BLaER1 treated with 17β-estradiol and CSF1 and Interleukin-3, amounts not matched to agents 10 nM and 100 nM (cell line): ENCODE measurements at regions not wholly inside any gene's neighbourhood (a gene's known extent, or its start where the extent isn't known, plus 50 kb on each side); places are given as distances from the start of the nearest gene placed in this dataset.
A peak's percentile ranks its signal among the peaks of the same experiment; 100 is the strongest.

Source experiments
- H3K27ac ChIP-seq, 11 experiments: shearing (Covaris generic); formaldehyde crosslinking; 2 replicates each; pipeline ENCODE4 v1.8.1; 2022
- H3K27me3 ChIP-seq, 11 experiments: shearing (Covaris generic); formaldehyde crosslinking; 2 replicates each; pipeline ENCODE4 v1.8.1; 2022
- H3K36me3 ChIP-seq, 11 experiments: shearing (Covaris generic); formaldehyde crosslinking; 2 replicates each; pipeline ENCODE4 v1.8.1; 2022
- H3K4me1 ChIP-seq, 10 experiments: shearing (Covaris generic); formaldehyde crosslinking; 2 replicates each; pipeline ENCODE4 v1.8.1; 2022
- H3K4me2 ChIP-seq, 11 experiments: shearing (Covaris generic); formaldehyde crosslinking; 2 replicates each; pipeline ENCODE4 v1.8.1; 2022
- H3K4me3 ChIP-seq, 10 experiments: shearing (Covaris generic); formaldehyde crosslinking; 2 replicates each; pipeline ENCODE4 v1.8.1; 2022
- H3K9ac ChIP-seq, 11 experiments: shearing (Covaris generic); formaldehyde crosslinking; 2 replicates each; pipeline ENCODE4 v1.8.1; 2022
- H3K9me3 ChIP-seq, 11 experiments: shearing (Covaris generic); formaldehyde crosslinking; replicated peaks in 1 of 11; 2 replicates each; pipeline ENCODE4 v1.8.1; 2022
- H4K20me1 ChIP-seq, 11 experiments: shearing (Covaris generic); formaldehyde crosslinking; 2 replicates each; pipeline ENCODE4 v1.8.1; 2022
- Cebpa-rat ChIP-seq, 11 experiments: shearing (Covaris generic); IDR thresholded peaks; 2 replicates each; pipeline ENCODE4 v1.8.1; 2022

GRCh38 chr11:70692131-70692530 is 293.8 kb downstream of the CTTN start:
- peaks cover 0 to 10% (median 3%) of the 10 kb centered on the region in 11 experiments; a peak in 3 of 22 replicates for H3K9me3 ChIP-seq
- no peaks in the 10 kb centered on the region for H4K20me1 ChIP-seq
- no peak overlapping the region for H3K27ac ChIP-seq
- H3K4me3 ChIP-seq = no peak overlapping the region
- H3K4me1 ChIP-seq = no peaks in the 10 kb centered on the region
- no peak overlapping the region for H3K4me2 ChIP-seq
- no peak for TF ChIP-seq Cebpa-rat (IDR thresholded peaks at IDR 0.05)
- no peaks in the 10 kb centered on the region for H3K36me3 ChIP-seq
- no peaks in the 10 kb centered on the region for H3K27me3 ChIP-seq
- H3K9ac ChIP-seq = no peak overlapping the region

- H4K20me1 ChIP-seq = no peaks in the 10 kb centered on the region
- peaks cover 0 to 10% (median 3%) of the 10 kb centered on the region in 11 experiments; a peak in 3 of 22 replicates for H3K9me3 ChIP-seq
- no peak overlapping the region for H3K4me3 ChIP-seq
- no peak overlapping the region for H3K9ac ChIP-seq
- H3K27ac ChIP-seq = no peak overlapping the region
- no peak for TF ChIP-seq Cebpa-rat (IDR thresholded peaks at IDR 0.05)
- H3K27me3 ChIP-seq = no peaks in the 10 kb centered on the region
- no peaks in the 10 kb centered on the region for H3K36me3 ChIP-seq
- H3K4me2 ChIP-seq = no peak overlapping the region
- H3K4me1 ChIP-seq = peaks cover 8 to 14% (median 10%) of the 10 kb centered on the region in 10 experiments; a peak in 19 of 20 replicates
Measured at GRCh38 chr11:70694371-70694770, 296.0 kb downstream of the CTTN start.

GRCh38 chr11:70695086-70695960 is 297.0 kb downstream of the CTTN start:
- Histone ChIP-seq H3K4me1 (peaks cover 14 to 22% (median 17%) of the 10 kb centered on the region in 10 experiments; a peak in 19 of 20 replicates), H4K20me1 (no peaks in the 10 kb centered on the region), H3K9me3 (peaks cover 0 to 10% (median 0%) of the 10 kb centered on the region in 11 experiments; a peak in 2 of 22 replicates), H3K4me3 (no peak overlapping the region), H3K36me3 (no peaks in the 10 kb centered on the region), H3K9ac (no peak overlapping the region), H3K27me3 (no peaks in the 10 kb centered on the region), H3K27ac (no peak overlapping the region), H3K4me2 (no peak overlapping the region)
- TF ChIP-seq Cebpa-rat (IDR thresholded peaks at IDR 0.05) = no peak

GRCh38 chr11:70696076-70696475 is 297.7 kb downstream of the CTTN start:
- Histone ChIP-seq H3K4me3 (no peak overlapping the region), H3K27me3 (no peaks in the 10 kb centered on the region), H3K4me2 (no peak overlapping the region), H3K9me3 (peaks cover 0 to 10% (median 0%) of the 10 kb centered on the region in 11 experiments; a peak in 2 of 22 replicates), H4K20me1 (no peaks in the 10 kb centered on the region), H3K9ac (no peak overlapping the region), H3K4me1 (peaks cover 14 to 22% (median 17%) of the 10 kb centered on the region in 10 experiments; a peak in 19 of 20 replicates), H3K36me3 (no peaks in the 10 kb centered on the region), H3K27ac (no peak overlapping the region)
- TF ChIP-seq Cebpa-rat (IDR thresholded peaks at IDR 0.05) = no peak

DNA sequence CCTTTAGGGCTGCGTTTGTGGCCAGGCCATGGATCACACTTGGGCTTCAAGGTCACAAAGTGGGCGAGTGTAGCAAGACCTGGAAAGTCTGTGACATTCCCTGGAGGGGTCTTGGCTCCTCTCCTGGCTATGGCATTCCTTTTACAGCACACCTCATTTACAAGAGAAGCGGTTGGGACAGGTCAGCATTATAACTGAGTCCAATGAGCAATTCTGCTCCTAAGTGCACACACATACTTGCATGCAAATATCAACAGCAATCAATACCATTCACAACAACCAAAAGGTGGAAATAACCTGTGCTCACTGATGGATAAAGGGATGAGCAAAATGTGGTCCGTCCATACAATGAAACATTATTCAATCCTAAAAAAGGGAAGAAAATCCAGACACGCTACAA is 298.2 kb downstream of the CTTN start:
- peaks cover 0 to 10% (median 0%) of the 10 kb centered on the region in 11 experiments; a peak in 2 of 22 replicates for H3K9me3 ChIP-seq
- TF ChIP-seq Cebpa-rat (IDR thresholded peaks at IDR 0.05) = no peak
- H3K4me3 ChIP-seq = no peak overlapping the region
- no peak overlapping the region for H3K9ac ChIP-seq
- H3K27me3 ChIP-seq = no peaks in the 10 kb centered on the region
- H3K4me1 ChIP-seq = peaks cover 14 to 22% (median 17%) of the 10 kb centered on the region in 10 experiments; a peak in 19 of 20 replicates
- no peaks in the 10 kb centered on the region for H3K36me3 ChIP-seq
- H3K27ac ChIP-seq = no peak overlapping the region
- no peak overlapping the region for H3K4me2 ChIP-seq
- no peaks in the 10 kb centered on the region for H4K20me1 ChIP-seq

DNA sequence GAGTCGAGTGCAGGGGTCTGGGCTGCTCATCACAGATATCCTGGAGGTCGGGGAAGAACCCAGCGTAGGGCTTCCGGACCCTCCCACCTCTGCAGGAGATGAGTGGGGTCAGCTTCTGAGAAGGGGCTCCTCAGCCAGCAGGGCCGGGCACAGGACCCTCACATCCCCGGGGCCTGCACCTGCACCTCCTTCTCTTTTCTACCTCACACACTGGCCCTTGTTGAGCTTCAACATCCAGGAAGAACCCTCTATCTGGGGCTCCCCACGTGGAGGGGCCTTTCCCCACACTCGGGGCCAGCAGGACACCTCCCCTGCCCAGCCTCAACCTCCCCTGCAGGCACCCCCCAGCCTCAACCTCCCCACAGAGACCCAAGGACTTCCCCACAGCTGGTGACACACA is 299.4 kb downstream of the CTTN start:
- Histone ChIP-seq H3K27ac (no peak overlapping the region), H4K20me1 (no peaks in the 10 kb centered on the region), H3K9me3 (peaks cover 0 to 10% (median 0%) of the 10 kb centered on the region in 11 experiments; a peak in 2 of 22 replicates), H3K36me3 (no peaks in the 10 kb centered on the region), H3K4me2 (no peak overlapping the region), H3K4me1 (peaks cover 14 to 22% (median 17%) of the 10 kb centered on the region in 10 experiments; a peak in 19 of 20 replicates), H3K27me3 (no peaks in the 10 kb centered on the region), H3K4me3 (no peak overlapping the region), H3K9ac (no peak overlapping the region)
- no peak for TF ChIP-seq Cebpa-rat (IDR thresholded peaks at IDR 0.05)

DNA sequence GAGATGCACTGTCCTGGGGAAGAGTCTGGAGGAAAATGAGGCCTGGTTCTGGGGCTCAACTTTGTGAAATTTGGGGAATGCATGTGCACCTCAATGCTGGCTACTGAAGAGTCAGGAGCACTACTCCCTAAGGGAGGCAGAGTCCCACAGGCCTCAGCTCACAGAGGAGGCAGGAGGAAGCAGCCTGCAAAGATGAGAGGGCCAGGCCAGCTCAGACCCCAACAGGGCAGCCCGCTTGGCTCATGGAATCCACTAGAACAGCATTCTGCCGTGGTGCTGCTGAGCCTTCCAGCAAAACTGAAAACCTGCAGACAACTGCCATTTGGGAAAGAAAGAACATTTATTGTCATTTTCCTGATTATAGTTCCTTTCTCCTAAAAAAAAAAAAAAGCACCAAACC is 300.5 kb downstream of the CTTN start:
- no peaks in the 10 kb centered on the region for H3K27me3 ChIP-seq
- peak overlapping the region; percentile 36 to 62 (median 48); a peak in 21 of 22 replicates for H3K4me2 ChIP-seq
- peaks cover 0 to 10% (median 0%) of the 10 kb centered on the region in 11 experiments; a peak in 2 of 22 replicates for H3K9me3 ChIP-seq
- no peak overlapping the region for H3K9ac ChIP-seq
- H3K27ac ChIP-seq = no peak overlapping the region
- TF ChIP-seq Cebpa-rat (IDR thresholded peaks at IDR 0.05) = no peak
- no peaks in the 10 kb centered on the region for H3K36me3 ChIP-seq
- peaks cover 14 to 33% (median 27%) of the 10 kb centered on the region in 10 experiments; a peak in 19 of 20 replicates for H3K4me1 ChIP-seq
- no peaks in the 10 kb centered on the region for H4K20me1 ChIP-seq
- H3K4me3 ChIP-seq = no peak overlapping the region

GRCh38 chr11:70699294-70700221 is 301.2 kb downstream of the CTTN start:
- Histone ChIP-seq H3K9me3 (peaks cover 0 to 10% (median 0%) of the 10 kb centered on the region in 11 experiments; a peak in 2 of 22 replicates), H3K4me2 (peak overlapping the region; percentile 36 to 62 (median 48); a peak in 21 of 22 replicates)

More at GRCh38 chr11:70699294-70700221, 301.2 kb downstream of the CTTN start:
- H3K27ac ChIP-seq = no peak overlapping the region
- H3K4me3 ChIP-seq = no peak overlapping the region
- no peak for TF ChIP-seq Cebpa-rat (IDR thresholded peaks at IDR 0.05)
- 0 out of 22 replicates have a peak, but pooled peaks cover 0 to 3% (median 0%) of the 10 kb centered on the region in 11 experiments for H4K20me1 ChIP-seq
- H3K36me3 ChIP-seq = no peaks in the 10 kb centered on the region
- H3K27me3 ChIP-seq = no peaks in the 10 kb centered on the region
- H3K4me1 ChIP-seq = peaks cover 14 to 33% (median 29%) of the 10 kb centered on the region in 10 experiments; a peak in 19 of 20 replicates
- H3K9ac ChIP-seq = no peak overlapping the region
